Nucleus accumbens (tissue), 56 donors: ENCODE measurements at regions not wholly inside any gene's neighbourhood (a gene's known extent, or its start where the extent isn't known, plus 50 kb on each side); places are given as distances from the start of the nearest gene placed in this dataset.
A peak's percentile ranks its signal among the peaks of the same experiment; 100 is the strongest.
"Not testable (repeated sequence)": the region's sequence is repeated elsewhere in the genome, so short reads cannot be mapped to it uniquely, and the experiment has no call there.

Experiments
- DNase-seq, 56 donors: peaks; one replicate each; lab custom pipeline; 2025; lab: John Stamatoyannopoulos, UW

GRCh38 chr1:89436856-89437255 is 73.0 kb downstream of the GBP6 start:
- DNase-seq, result no peak

- not testable (repeated sequence) for DNase-seq
Observed at GRCh38 chr1:89438301-89438700, 74.4 kb downstream of the GBP6 start.

- no peak for DNase-seq
Observed at GRCh38 chr1:89440911-89441310, 77.1 kb downstream of the GBP6 start.

- no peak for DNase-seq
Observed at GRCh38 chr1:89444791-89445190, 79.8 kb upstream of the LRRC8B start.

DNA sequence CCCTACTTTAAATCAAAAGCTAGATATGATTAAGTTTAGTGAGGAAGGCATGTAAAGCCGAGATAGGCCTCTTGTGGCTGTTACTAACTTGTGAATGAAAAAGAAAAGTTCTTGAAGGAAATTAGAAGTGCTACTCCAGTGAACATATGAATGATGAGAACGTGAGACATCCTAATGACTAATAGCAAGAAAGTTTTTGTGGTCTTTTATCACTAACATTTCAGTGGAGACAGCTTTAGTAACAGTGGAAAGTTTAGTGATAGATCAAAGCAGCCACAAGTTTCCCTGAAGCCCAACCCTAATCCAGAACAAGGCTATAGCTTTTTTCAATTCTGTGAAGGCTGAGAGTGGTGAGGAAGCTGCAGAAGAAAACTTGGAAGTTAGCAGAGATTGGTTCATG is 73.6 kb upstream of the LRRC8B start:
- DNase-seq, result no peak

- no peak for DNase-seq
Observed at GRCh38 chr1:89453123-89453972, 71.3 kb upstream of the LRRC8B start.

DNA sequence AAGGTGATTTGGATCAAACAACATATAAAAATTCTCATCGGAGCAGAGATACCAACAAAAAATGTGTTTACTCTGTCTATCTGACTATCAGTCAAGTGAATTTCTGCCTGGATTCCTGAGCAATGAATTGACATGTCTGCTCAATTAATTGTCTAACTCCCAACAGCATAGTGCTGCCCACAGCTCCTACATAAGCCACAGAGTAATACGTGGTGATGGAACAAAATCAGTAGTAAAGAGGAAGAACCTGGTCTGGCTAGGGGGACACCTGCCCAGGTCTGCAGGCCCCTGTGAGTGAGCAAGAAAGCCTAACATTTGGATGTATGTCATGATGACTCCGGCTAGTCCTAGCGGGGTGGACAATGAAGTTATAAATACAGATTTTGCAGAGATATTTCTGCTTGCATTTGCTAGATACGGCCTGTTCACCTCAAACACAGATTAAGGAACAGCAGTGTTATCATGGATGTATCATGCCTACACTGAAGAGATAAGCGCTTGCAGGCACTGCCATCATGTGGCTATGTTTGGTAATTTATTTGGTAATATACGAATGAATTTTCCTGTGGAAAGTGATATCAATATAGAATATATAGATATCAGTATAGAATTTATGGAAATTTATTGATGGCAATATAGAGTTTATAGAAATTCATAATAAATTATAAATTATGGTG is 69.6 kb upstream of the LRRC8B start:
- peak in 25 of 56 donors; percentile 0 to 52 (median 7) for DNase-seq

GRCh38 chr1:89457046-89457445 is 67.6 kb upstream of the LRRC8B start:
- no peak for DNase-seq

DNA sequence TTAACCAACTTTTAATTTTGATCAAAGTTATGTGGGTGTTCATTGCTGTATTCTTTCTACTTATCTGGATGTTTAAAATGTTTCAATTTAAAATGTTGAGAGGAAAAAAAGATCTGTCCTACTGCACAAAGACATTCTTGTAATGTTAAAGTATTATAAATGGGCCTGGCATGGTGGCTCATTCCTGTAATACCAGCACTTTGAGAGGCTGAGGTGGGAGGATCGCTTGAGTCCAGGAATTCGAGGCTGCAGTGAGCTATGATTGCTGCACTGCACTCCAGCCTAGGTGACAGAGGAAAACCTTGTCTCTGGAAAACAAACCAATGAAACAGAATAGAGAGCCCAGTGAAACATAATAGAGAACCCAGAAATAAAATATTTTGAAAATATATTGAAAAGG is 65.5 kb upstream of the LRRC8B start:
- DNase-seq, result no peak

- DNase-seq, result no peak
Observed at GRCh38 chr1:89460325-89460724, 64.3 kb upstream of the LRRC8B start.

DNA sequence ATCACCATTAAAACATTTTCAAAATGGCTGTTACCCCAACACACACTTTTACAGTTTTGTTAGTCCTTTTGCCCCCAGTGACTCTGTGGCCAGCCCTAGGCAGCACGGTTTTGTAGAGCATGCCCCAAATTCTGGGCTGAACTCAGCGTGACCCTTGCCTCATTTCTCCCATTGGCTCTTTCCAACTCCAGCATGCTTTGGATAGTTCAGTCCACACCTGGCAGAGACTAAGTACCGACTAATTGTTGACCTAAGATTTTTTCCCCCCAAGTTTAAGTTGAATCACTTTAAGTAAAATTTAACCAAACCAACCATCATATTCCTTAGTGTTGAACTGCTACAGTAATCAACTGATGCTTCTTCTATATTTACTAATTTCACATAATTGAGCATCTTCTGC is 62.4 kb upstream of the LRRC8B start:
- DNase-seq, result no peak

DNA sequence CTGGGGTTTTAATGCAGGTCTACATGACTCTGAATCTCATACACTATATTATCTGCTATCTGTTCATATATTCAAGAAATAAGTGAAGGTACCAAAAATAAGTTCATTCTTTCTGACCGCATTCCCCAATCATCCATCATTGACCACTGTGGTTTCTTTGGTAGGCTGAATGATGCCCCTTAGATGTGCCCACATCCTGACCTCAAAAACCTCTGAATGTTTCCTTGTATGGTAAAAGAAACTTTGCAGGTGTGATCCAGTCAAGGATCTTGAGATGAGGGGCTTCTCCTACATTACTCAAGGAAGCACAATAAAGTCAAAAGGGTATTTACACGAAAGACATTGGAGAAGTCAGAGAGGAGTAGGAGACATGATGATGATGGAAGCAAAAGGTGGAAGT is 60.6 kb upstream of the LRRC8B start:
- no peak for DNase-seq

DNA sequence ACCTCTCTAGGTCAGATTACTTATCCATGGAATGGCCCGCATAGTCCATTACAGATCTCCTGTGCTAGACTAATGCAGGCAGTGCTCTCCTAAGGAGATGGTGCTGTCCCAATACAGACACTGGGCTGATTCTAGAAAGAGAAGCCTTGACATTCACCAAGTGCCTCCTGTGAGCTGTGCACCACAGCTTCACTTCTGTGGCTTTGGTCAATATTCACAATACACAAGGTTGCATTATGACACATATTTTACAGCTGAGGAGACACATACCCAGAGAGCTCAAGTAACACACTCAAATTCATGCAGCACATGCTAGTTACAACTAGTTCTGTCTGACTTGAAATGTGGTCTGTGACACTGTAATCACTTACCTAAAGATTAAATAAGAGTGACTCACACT is 59.4 kb upstream of the LRRC8B start:
- no peak for DNase-seq

- no peak for DNase-seq
Observed at GRCh38 chr1:89466307-89466930, 58.2 kb upstream of the LRRC8B start.

DNA sequence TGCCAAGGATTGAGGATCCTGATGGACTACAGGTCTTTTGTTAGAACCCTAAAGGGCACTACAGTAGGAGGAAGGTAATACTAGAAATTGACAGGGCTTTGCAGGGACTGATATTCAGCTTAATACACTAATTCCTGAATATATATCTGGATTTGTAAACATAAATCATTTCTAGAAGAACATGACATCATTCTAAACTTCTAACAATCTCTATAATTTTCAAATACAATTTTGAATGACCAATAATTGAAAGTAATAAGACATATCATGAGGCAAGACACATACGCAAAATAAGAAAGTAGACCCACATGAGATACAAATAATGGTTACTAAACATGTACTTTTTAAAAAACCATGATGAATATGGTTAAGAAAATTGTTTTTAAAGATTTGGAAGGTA is 52.4 kb upstream of the LRRC8B start:
- no peak for DNase-seq

DNA sequence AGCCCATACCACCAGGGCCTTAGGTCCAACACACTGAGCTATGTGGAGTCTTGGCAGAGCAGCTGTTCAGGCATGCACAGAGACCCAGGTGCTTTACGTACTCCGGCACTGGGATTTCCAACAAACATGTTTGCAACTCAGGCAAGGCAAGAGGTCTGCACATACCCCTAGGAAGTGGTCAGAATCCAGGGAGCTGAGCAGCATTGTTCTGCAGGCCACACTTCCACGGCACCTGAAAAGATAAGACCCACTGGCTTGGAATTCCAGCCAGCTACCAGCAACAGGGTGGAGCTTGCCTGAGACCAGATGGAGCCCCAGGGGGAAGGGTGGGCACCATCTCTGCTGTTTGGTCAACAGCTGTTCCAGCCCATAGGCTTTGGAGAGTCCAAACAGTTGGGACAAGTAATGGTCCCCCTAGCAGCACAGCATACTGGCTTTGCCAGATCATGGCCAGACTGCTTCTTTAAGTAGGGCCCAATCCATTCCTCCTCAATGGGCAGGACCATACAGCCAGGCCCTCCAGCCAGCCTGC is 51.7 kb upstream of the LRRC8B start:
- DNase-seq, result no peak
